ENCODE measurements at regions not wholly inside any gene's neighbourhood (a gene's known extent, or its start where the extent isn't known, plus 50 kb on each side); places are given as distances from the start of the nearest gene placed in this dataset.

DNA sequence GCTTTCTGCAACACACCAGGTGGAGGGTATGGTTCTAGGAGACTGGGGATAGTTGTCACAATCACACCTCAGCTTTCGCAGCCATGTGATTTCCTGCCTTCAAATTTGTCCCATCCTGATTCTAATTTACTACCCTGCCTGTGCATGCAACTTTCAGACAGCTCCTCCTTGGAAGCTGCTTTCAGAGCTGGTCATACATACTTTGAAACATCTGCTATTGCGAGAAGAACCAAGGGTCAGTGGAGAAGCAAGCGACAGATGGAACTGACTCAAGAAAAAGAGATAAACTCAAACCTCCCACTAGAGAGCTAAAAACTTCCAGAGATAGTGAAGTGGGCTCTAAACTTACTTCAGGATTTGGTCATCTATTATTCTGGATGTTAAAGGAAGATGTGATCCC, 381.7 kb upstream of the FGF13 start:
- no peaks in the 10 kb centered on the region for H3K27me3 ChIP-seq (ENCODE audit: control insufficient read depth, insufficient read depth, low read length)
- no peak overlapping the region for H3K9ac ChIP-seq (ENCODE audit: low read length)
- no peak overlapping the region for H3K4me3 ChIP-seq (ENCODE audit: low read length)
- no peaks in the 10 kb centered on the region for H3K9me3 ChIP-seq (ENCODE audit: control insufficient read depth, low read length)
- H3K4me1 ChIP-seq (ENCODE audit: control insufficient read depth, insufficient read depth, low read length) = no peaks in the 10 kb centered on the region
- no peaks in the 10 kb centered on the region for H3K36me3 ChIP-seq (ENCODE audit: control insufficient read depth, insufficient read depth, low read length)

DNA sequence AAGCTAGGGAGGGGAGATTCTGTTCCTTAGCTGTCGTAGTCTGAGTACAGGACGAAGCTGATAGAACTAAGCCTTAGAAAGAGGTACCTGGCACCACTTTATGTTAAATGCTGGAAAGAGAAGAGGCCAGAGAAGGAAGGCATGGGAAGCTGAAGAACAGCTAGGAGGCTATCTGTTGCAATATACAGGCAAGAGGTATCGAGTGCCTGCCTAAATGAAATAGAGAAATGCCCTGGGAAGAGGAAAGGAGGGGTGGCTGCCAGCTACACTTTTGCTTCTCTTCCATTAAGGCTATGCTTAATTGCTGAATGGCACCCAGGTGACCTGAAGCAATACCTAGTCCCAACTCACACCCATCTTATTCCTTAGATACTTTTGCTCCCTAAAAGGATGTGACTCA, 380.4 kb upstream of the FGF13 start:
- no peaks in the 10 kb centered on the region for H3K27me3 ChIP-seq (ENCODE audit: control insufficient read depth, insufficient read depth, low read length)

DNA sequence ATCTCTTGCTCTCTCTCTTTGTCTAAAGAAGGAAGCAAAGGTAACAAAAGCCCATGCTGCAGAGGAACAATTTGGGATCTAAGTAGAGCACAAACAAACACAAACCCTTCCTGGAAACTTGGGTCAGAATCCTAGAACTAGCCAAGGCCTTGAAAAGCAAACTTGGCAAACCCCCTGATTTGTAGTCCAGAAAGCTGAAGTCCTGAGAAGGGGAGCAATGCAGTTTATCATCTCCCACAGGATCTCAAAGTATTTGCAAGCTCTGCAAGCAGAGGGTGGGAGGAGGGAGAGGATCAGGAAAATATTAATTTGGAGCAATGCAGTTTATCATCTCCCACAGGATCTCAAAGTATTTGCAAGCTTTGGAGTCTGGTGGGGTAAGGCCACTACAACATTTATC, 379.5 kb upstream of the FGF13 start:
- Histone ChIP-seq H3K27me3 (ENCODE audit: control insufficient read depth, insufficient read depth, low read length) (no peaks in the 10 kb centered on the region), H3K36me3 (ENCODE audit: control insufficient read depth, insufficient read depth, low read length) (no peaks in the 10 kb centered on the region), H3K9me3 (ENCODE audit: control insufficient read depth, low read length) (no peaks in the 10 kb centered on the region), H3K4me3 (ENCODE audit: low read length) (no peak overlapping the region), H3K9ac (ENCODE audit: low read length) (no peak overlapping the region), H3K4me1 (ENCODE audit: control insufficient read depth, insufficient read depth, low read length) (no peaks in the 10 kb centered on the region)

More for the DNA sequence above, 380.4 kb upstream of the FGF13 start:
- no peak overlapping the region for H3K4me3 ChIP-seq (ENCODE audit: low read length)
- no peak overlapping the region for H3K9ac ChIP-seq (ENCODE audit: low read length)
- no peaks in the 10 kb centered on the region for H3K4me1 ChIP-seq (ENCODE audit: control insufficient read depth, insufficient read depth, low read length)
- H3K36me3 ChIP-seq (ENCODE audit: control insufficient read depth, insufficient read depth, low read length) = no peaks in the 10 kb centered on the region
- H3K9me3 ChIP-seq (ENCODE audit: control insufficient read depth, low read length) = no peaks in the 10 kb centered on the region

DNA sequence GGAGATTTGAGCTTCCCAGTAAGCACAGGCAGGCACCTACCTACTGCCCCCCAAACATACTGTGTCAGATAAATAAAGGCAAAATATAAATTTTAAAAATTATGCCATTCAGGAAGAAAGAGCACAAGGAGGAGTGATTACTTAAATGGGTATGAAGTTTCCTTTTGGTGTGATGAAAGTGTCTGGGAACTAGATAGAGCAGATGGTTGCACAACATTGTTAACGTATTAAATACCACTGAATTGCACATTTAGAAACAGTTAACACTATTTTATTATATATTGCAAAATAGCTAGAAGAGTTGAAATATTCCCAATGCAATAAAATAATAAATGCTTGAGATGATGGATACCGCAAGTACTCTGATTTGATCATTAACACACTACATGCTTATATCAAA, 374.7 kb upstream of the FGF13 start:
- Histone ChIP-seq H3K36me3 (ENCODE audit: control insufficient read depth, insufficient read depth, low read length) (no peaks in the 10 kb centered on the region), H3K9me3 (ENCODE audit: control insufficient read depth, low read length) (no peaks in the 10 kb centered on the region), H3K9ac (ENCODE audit: low read length) (no peak overlapping the region), H3K4me3 (ENCODE audit: low read length) (no peak overlapping the region), H3K4me1 (ENCODE audit: control insufficient read depth, insufficient read depth, low read length) (no peaks in the 10 kb centered on the region), H3K27me3 (ENCODE audit: control insufficient read depth, insufficient read depth, low read length) (no peaks in the 10 kb centered on the region)

DNA sequence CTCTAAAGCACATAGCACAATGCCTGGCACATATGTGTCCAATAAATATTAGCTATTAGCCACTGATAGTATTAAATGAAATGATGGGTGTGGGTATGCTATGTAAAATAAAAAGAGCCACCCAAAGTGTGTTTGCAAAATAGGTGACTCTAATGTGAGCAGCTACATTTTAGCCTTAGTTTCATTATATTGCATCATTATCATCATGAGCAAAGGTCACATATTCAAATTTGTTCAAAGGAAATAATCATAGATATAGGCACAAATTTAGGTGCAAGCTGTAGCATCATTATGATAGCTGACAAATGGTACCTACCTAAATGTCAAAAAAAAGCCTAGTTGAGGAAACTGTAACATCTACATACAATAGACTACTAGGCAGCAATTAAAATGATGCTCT, 373.9 kb upstream of the FGF13 start:
- Histone ChIP-seq H3K27me3 (ENCODE audit: control insufficient read depth, insufficient read depth, low read length) (no peaks in the 10 kb centered on the region), H3K4me3 (ENCODE audit: low read length) (no peak overlapping the region), H3K4me1 (ENCODE audit: control insufficient read depth, insufficient read depth, low read length) (no peaks in the 10 kb centered on the region), H3K9ac (ENCODE audit: low read length) (no peak overlapping the region), H3K9me3 (ENCODE audit: control insufficient read depth, low read length) (no peaks in the 10 kb centered on the region), H3K36me3 (ENCODE audit: control insufficient read depth, insufficient read depth, low read length) (no peaks in the 10 kb centered on the region)

DNA sequence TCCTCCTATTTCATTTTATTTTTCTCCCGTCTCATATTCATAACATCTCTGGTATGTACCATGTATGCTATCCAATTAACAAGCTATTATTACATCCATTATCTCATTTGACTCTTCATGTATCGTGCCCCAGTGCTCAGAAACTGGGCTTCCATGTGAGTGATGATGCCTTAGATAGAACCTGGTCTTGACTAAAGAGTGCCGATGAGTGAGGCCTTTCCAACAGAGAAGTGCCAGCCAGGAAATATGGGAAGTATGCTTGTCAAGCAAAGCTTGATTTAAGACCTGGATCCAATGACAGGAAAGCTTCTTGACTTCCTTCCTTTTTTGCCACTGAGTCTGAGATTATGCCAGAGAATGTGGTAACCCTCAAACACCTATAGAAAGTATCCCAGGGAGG, 371.7 kb upstream of the FGF13 start:
- Histone ChIP-seq H3K27me3 (ENCODE audit: control insufficient read depth, insufficient read depth, low read length) (no peaks in the 10 kb centered on the region), H3K4me1 (ENCODE audit: control insufficient read depth, insufficient read depth, low read length) (peaks cover 2% of the 10 kb centered on the region), H3K9ac (ENCODE audit: low read length) (no peak overlapping the region), H3K36me3 (ENCODE audit: control insufficient read depth, insufficient read depth, low read length) (no peaks in the 10 kb centered on the region), H3K9me3 (ENCODE audit: control insufficient read depth, low read length) (no peaks in the 10 kb centered on the region), H3K4me3 (ENCODE audit: low read length) (no peak overlapping the region)

DNA sequence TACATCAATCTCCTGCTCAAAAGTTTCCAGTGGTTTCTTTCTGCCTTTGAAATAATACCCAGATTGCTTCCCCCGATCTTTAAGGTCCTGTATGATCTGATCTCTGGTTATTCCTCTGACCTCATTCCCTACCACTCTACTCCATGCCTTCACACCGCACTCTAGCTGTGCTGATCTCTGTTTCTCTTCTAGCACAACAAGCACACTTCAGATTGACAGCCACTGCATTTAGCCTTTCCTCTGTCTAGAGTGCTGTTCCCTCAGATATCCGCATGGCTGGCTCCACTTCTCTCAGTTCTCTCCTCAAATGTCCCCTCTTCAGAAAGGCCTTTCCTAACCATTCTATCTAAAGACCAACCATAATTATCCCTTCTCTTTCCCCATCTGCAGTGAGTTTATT, 370.4 kb upstream of the FGF13 start:
- Histone ChIP-seq H3K4me3 (ENCODE audit: low read length) (no peak overlapping the region), H3K4me1 (ENCODE audit: control insufficient read depth, insufficient read depth, low read length) (peaks cover 3% of the 10 kb centered on the region), H3K36me3 (ENCODE audit: control insufficient read depth, insufficient read depth, low read length) (no peaks in the 10 kb centered on the region)

DNA sequence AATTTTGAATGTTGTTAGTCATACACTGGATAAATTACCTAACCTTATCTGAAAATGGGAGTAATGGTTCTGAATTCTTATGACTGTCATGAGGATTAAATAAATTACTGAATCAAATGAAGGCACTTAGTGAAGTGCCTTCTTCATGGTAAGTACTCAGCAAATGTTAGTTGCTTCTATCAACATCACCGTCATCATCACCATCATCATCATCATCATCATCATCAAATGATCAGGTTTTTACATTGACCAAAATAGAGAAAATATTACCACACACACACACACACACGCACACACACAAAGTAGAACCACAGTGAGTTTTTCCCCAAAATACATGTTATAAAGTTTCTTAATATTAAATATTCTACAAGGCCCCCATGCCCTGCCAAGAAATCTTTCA, 368.3 kb upstream of the FGF13 start:
- H3K27me3 ChIP-seq (ENCODE audit: control insufficient read depth, insufficient read depth, low read length) = no peaks in the 10 kb centered on the region
- no peak overlapping the region for H3K9ac ChIP-seq (ENCODE audit: low read length)
- H3K9me3 ChIP-seq (ENCODE audit: control insufficient read depth, low read length) = no peaks in the 10 kb centered on the region
- H3K36me3 ChIP-seq (ENCODE audit: control insufficient read depth, insufficient read depth, low read length) = no peaks in the 10 kb centered on the region
- H3K4me1 ChIP-seq (ENCODE audit: control insufficient read depth, insufficient read depth, low read length) = peaks cover 3% of the 10 kb centered on the region
- no peak overlapping the region for H3K4me3 ChIP-seq (ENCODE audit: low read length)

More for the DNA sequence above, 370.4 kb upstream of the FGF13 start:
- Histone ChIP-seq H3K27me3 (ENCODE audit: control insufficient read depth, insufficient read depth, low read length) (no peaks in the 10 kb centered on the region), H3K9ac (ENCODE audit: low read length) (no peak overlapping the region), H3K9me3 (ENCODE audit: control insufficient read depth, low read length) (no peaks in the 10 kb centered on the region)

DNA sequence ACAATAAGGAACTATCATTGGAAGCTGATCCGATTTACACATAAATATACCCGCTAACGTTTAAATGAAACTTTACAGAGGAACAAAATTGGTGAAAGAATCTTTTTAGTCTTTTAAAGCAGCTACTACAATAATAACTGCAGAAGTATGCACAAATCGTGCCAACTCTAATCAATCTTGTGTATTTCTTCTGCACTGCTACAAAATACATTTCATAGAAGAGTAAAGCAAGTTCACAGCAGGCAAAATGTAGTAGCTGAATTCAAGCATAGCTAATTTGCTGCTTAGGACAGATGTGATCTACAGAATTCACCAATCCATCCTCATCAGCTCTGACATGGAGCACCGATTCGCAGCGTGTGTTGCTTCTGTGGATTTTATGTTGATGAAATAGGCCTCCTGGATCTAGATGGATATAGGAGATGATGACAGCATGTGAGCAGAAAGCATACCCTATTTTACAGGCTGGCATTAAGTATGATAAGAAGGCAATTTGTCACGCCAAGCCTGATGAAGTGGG, 367.3 kb upstream of the FGF13 start:
- Histone ChIP-seq H3K36me3 (ENCODE audit: control insufficient read depth, insufficient read depth, low read length) (no peaks in the 10 kb centered on the region), H3K27me3 (ENCODE audit: control insufficient read depth, insufficient read depth, low read length) (no peaks in the 10 kb centered on the region), H3K9me3 (ENCODE audit: control insufficient read depth, low read length) (no peaks in the 10 kb centered on the region), H3K4me1 (ENCODE audit: control insufficient read depth, insufficient read depth, low read length) (peaks cover 3% of the 10 kb centered on the region), H3K9ac (ENCODE audit: low read length) (no peak overlapping the region), H3K4me3 (ENCODE audit: low read length) (no peak overlapping the region)

DNA sequence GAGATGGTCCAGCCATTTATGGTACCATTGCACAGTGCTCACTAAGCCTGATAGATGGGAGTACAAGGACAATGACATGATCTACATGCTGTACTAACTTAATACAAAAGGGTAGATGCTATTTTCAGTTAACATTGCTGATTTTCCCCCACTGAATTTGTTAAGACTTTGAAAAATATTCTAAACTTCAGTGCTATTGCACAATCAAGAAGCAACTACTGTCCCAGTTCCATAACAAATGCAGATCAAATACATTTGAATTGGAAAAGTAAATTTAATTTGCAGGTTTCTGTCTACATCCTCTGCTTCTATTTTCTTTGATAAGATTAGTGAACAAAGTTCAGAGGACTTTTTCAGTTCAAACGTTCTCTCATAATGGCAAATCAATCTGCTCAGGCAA, 366.8 kb upstream of the FGF13 start:
- Histone ChIP-seq H3K9ac (ENCODE audit: low read length) (no peak overlapping the region), H3K4me3 (ENCODE audit: low read length) (no peak overlapping the region), H3K27me3 (ENCODE audit: control insufficient read depth, insufficient read depth, low read length) (no peaks in the 10 kb centered on the region), H3K36me3 (ENCODE audit: control insufficient read depth, insufficient read depth, low read length) (no peaks in the 10 kb centered on the region), H3K9me3 (ENCODE audit: control insufficient read depth, low read length) (no peaks in the 10 kb centered on the region), H3K4me1 (ENCODE audit: control insufficient read depth, insufficient read depth, low read length) (peaks cover 3% of the 10 kb centered on the region)

DNA sequence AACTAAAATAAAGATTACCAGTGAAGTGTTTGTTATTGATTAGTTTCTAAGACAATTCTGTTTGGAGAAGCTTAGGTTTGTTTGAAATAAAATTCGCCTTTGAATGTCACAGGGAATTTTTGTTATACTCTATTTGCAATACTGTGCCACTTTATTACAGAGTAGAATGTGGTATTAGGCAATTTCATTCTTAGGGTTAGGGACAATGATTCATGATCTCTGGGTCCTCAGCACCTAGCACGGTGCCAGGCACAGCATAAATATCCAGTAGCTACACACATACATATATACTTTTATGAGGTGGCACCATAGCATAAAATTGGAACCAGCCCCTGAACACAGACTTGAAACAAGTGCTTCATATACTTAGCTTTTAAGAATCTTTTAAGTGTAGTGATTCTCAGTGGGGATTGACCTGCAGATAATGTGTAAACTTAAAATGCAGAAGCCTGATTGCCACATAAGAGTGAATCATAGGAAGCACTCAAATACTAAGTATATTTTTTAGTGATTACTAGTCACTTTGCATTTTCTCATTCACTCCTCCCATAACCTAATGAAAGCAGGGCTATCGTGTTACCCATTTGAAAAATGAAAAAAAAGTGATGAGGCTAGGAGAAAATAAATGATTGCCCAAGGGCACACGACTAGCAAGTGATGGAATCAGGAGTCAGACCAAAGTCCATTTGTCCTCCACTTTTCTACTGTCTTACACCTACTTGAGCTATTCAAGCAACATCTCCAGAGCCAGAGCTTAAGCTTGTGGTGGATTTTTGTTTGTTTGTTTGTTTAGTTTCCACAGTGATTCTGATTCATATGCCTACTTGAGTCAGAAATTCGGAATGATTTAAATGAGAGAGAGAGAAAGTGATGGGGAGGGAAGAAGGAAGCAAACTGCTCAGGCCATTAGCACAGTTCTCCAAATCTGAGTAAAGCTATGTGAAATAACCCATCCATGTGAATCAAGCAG, 366.0 kb upstream of the FGF13 start:
- Histone ChIP-seq H3K9ac (ENCODE audit: low read length) (no peak overlapping the region), H3K4me1 (ENCODE audit: control insufficient read depth, insufficient read depth, low read length) (peaks cover 3% of the 10 kb centered on the region), H3K27me3 (ENCODE audit: control insufficient read depth, insufficient read depth, low read length) (no peaks in the 10 kb centered on the region), H3K4me3 (ENCODE audit: low read length) (no peak overlapping the region), H3K36me3 (ENCODE audit: control insufficient read depth, insufficient read depth, low read length) (no peaks in the 10 kb centered on the region), H3K9me3 (ENCODE audit: control insufficient read depth, low read length) (no peaks in the 10 kb centered on the region)

DNA sequence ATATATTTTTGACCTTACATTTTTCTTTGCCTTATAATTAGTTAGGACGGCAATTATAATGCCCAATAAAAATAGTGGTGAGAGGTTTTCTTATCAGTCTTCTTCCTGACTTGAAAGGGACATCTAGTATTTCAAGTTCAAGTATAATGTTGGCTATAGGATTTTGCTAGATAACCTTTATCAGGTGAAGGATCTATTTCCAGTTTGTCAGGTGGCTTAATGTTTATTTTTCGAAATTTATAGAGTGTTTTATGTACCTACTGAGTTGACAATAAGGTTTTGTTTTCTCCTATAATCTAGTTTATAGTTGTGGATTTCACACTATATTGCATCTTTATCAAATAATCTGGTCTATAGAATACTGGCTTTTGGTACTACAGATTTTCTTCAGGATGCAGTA, 351.8 kb upstream of the FGF13 start:
- no peaks in the 10 kb centered on the region for H3K27me3 ChIP-seq (ENCODE audit: control insufficient read depth, insufficient read depth, low read length)
- H3K4me1 ChIP-seq (ENCODE audit: control insufficient read depth, insufficient read depth, low read length) = no peaks in the 10 kb centered on the region
- H3K9ac ChIP-seq (ENCODE audit: low read length) = no peak overlapping the region
- H3K36me3 ChIP-seq (ENCODE audit: control insufficient read depth, insufficient read depth, low read length) = no peaks in the 10 kb centered on the region
- H3K9me3 ChIP-seq (ENCODE audit: control insufficient read depth, low read length) = no peaks in the 10 kb centered on the region
- H3K4me3 ChIP-seq (ENCODE audit: low read length) = no peak overlapping the region

Measured in mucosa of stomach (tissue), 1 donor.